Mesendoderm (in vitro differentiated cells): ENCODE measurements at regions not wholly inside any gene's neighbourhood (a gene's known extent, or its start where the extent isn't known, plus 50 kb on each side); places are given as distances from the start of the nearest gene placed in this dataset.

Experiments
- DNase-seq: peaks from one replicate; pipeline ENCODE4 v3.0.0; 2013
- H2AK5ac ChIP-seq: 2 replicates; pipeline ENCODE4 v1.6.1; 2013; ENCODE audit warnings: low read length, inconsistent platforms
- H2BK120ac ChIP-seq: 2 replicates; pipeline ENCODE4 v1.6.1; 2013; ENCODE audit warnings: low read depth, mild to moderate bottlenecking, low read length, moderate library complexity, mixed read lengths
- H2BK15ac ChIP-seq: replicated peaks from 2 replicates; pipeline ENCODE4 v1.6.1; 2013; ENCODE audit warnings: low read depth, mild to moderate bottlenecking, moderate library complexity
- H2BK5ac ChIP-seq: 2 replicates; pipeline ENCODE4 v1.6.1; 2013; ENCODE audit warnings: low read length, inconsistent platforms
- H3K18ac ChIP-seq: 2 replicates; pipeline ENCODE4 v1.6.1; 2013; ENCODE audit warnings: mild to moderate bottlenecking, low read length, mixed read lengths
- H3K23ac ChIP-seq: one replicate; pipeline ENCODE4 v1.6.1; 2013; ENCODE audit warnings: low read length
- H3K27ac ChIP-seq: 2 replicates; pipeline ENCODE4 v1.5.1; 2013; ENCODE audit warnings: low read depth, mild to moderate bottlenecking, inconsistent platforms, low read length, moderate library complexity
- H3K27me3 ChIP-seq: 2 replicates; pipeline ENCODE4 v1.6.1; 2013; ENCODE audit warnings: low read length, control low read depth, mild to moderate bottlenecking, inconsistent platforms; ENCODE audit not compliant: insufficient read depth, poor library complexity
- H3K36me3 ChIP-seq: 2 replicates; pipeline ENCODE4 v1.6.1; 2013; ENCODE audit warnings: low read length, inconsistent platforms; ENCODE audit not compliant: control insufficient read depth, insufficient read depth
- H3K4ac ChIP-seq: one replicate; pipeline ENCODE4 v1.6.1; 2013; ENCODE audit warnings: low read depth, mild to moderate bottlenecking, low read length, moderate library complexity
- H3K4me1 ChIP-seq: 2 replicates; pipeline ENCODE4 v1.6.1; 2013; ENCODE audit warnings: low read depth, low read length, inconsistent platforms; ENCODE audit not compliant: control insufficient read depth
- H3K4me2 ChIP-seq: 2 replicates; pipeline ENCODE4 v1.6.1; 2013; ENCODE audit warnings: low read length
- H3K4me3 ChIP-seq: 2 replicates; pipeline ENCODE4 v1.5.1; 2013; ENCODE audit warnings: mild to moderate bottlenecking, low read length
- H3K56ac ChIP-seq: one replicate; pipeline ENCODE4 v1.6.1; 2013; ENCODE audit warnings: low read length
- H3K79me1 ChIP-seq: 2 replicates; pipeline ENCODE4 v1.6.1; 2013; ENCODE audit warnings: low read length, inconsistent platforms
- H3K79me2 ChIP-seq: 2 replicates; pipeline ENCODE4 v1.6.1; 2013; ENCODE audit warnings: mild to moderate bottlenecking, low read length; ENCODE audit not compliant: control insufficient read depth, insufficient read depth
- H3K9ac ChIP-seq: 2 replicates; pipeline ENCODE4 v1.6.1; 2013; ENCODE audit warnings: low read length, inconsistent platforms
- H4K5ac ChIP-seq: one replicate; pipeline ENCODE4 v1.6.1; 2013; ENCODE audit warnings: low read length
- H4K8ac ChIP-seq: one replicate; pipeline ENCODE4 v1.6.1; 2013; ENCODE audit warnings: low read depth, mild to moderate bottlenecking, control low read depth, low read length, moderate library complexity
- WGBS: extraction: QIAGEN DNeasy Blood & Tissue Kit; methylation state at CpG from one replicate; pipeline ENCODE4 v1.1.7; 2013; ENCODE audit warnings: low lambda C conversion rate, missing lambda C conversion rate; ENCODE audit not compliant: insufficient coverage; ENCODE audit errors: extremely low coverage; 5-methylcytosine and 5-hydroxymethylcytosine counted together

GRCh38 chr20:57897156-57897874, 187.5 kb upstream of the PMEPA1 start:
- Histone ChIP-seq H2BK15ac (no peak overlapping the region), H3K27me3 (no peaks in the 10 kb centered on the region), H3K23ac (no peak overlapping the region), H3K4ac (no peak overlapping the region), H2BK5ac (no peak overlapping the region), H4K5ac (no peak overlapping the region), H3K79me1 (no peaks in the 10 kb centered on the region), H3K56ac (no peak overlapping the region), H3K9ac (no peak overlapping the region), H3K4me1 (peaks cover 5% of the 10 kb centered on the region), H3K36me3 (no peaks in the 10 kb centered on the region), H3K79me2 (no peaks in the 10 kb centered on the region), H3K27ac (no peak overlapping the region), H3K4me2 (no peak overlapping the region), H2BK120ac (no peak overlapping the region), H3K18ac (no peak overlapping the region), H3K4me3 (no peak overlapping the region), H2AK5ac (no peak overlapping the region), H4K8ac (no peak overlapping the region)
- no peak for DNase-seq
- WGBS = no CpG with 5 or more reads among the region's 18 CpGs

GRCh38 chr20:57896563-57896962, 186.7 kb upstream of the PMEPA1 start:
- Histone ChIP-seq H4K8ac (no peak overlapping the region), H3K23ac (no peak overlapping the region), H3K4me3 (no peak overlapping the region), H3K9ac (no peak overlapping the region), H3K79me2 (no peaks in the 10 kb centered on the region), H3K4ac (no peak overlapping the region), H3K36me3 (no peaks in the 10 kb centered on the region), H3K4me2 (no peak overlapping the region), H2BK5ac (no peak overlapping the region), H2BK15ac (no peak overlapping the region), H3K79me1 (no peaks in the 10 kb centered on the region), H3K18ac (no peak overlapping the region), H2BK120ac (no peak overlapping the region), H4K5ac (no peak overlapping the region), H2AK5ac (no peak overlapping the region), H3K27ac (no peak overlapping the region), H3K4me1 (peaks cover 5% of the 10 kb centered on the region), H3K56ac (no peak overlapping the region), H3K27me3 (no peaks in the 10 kb centered on the region)
- no peak for DNase-seq
- no CpG with 5 or more reads among the region's 6 CpGs for whole genome bisulfite sequencing

GRCh38 chr20:57896017-57896416, 186.2 kb upstream of the PMEPA1 start:
- no CpG with 5 or more reads among the region's 8 CpGs for WGBS
- no peak overlapping the region for H2BK120ac ChIP-seq
- no peak overlapping the region for H3K27ac ChIP-seq

GRCh38 chr20:57895161-57895855, 185.5 kb upstream of the PMEPA1 start:
- H3K9ac ChIP-seq = no peak overlapping the region
- no peak overlapping the region for H2BK15ac ChIP-seq

More at GRCh38 chr20:57896017-57896416, 186.2 kb upstream of the PMEPA1 start:
- Histone ChIP-seq H3K4me2 (no peak overlapping the region), H2BK15ac (no peak overlapping the region), H3K4me3 (no peak overlapping the region), H2AK5ac (no peak overlapping the region), H3K18ac (no peak overlapping the region), H4K5ac (no peak overlapping the region), H4K8ac (no peak overlapping the region), H3K79me2 (no peaks in the 10 kb centered on the region), H3K56ac (no peak overlapping the region), H3K9ac (no peak overlapping the region), H3K27me3 (no peaks in the 10 kb centered on the region), H3K36me3 (no peaks in the 10 kb centered on the region), H3K4me1 (peaks cover 5% of the 10 kb centered on the region), H2BK5ac (no peak overlapping the region), H3K79me1 (no peaks in the 10 kb centered on the region), H3K23ac (no peak overlapping the region), H3K4ac (no peak overlapping the region)
- DNase-seq = no peak

GRCh38 chr20:57894522-57894921, 184.7 kb upstream of the PMEPA1 start:
- H2AK5ac ChIP-seq = no peak overlapping the region
- H3K36me3 ChIP-seq = no peaks in the 10 kb centered on the region
- no peaks in the 10 kb centered on the region for H3K4me1 ChIP-seq
- no peak overlapping the region for H3K23ac ChIP-seq
- H2BK5ac ChIP-seq = no peak overlapping the region
- no peak overlapping the region for H2BK120ac ChIP-seq
- no peak overlapping the region for H3K56ac ChIP-seq
- H4K5ac ChIP-seq = no peak overlapping the region
- no peak overlapping the region for H3K4ac ChIP-seq
- no peak overlapping the region for H2BK15ac ChIP-seq
- H3K4me3 ChIP-seq = no peak overlapping the region
- H3K79me1 ChIP-seq = no peaks in the 10 kb centered on the region
- no peak overlapping the region for H3K9ac ChIP-seq
- H3K18ac ChIP-seq = no peak overlapping the region
- no peak overlapping the region for H4K8ac ChIP-seq
- no peak for DNase-seq
- no peaks in the 10 kb centered on the region for H3K79me2 ChIP-seq
- no peak overlapping the region for H3K27ac ChIP-seq
- no peak overlapping the region for H3K4me2 ChIP-seq
- H3K27me3 ChIP-seq = no peaks in the 10 kb centered on the region

More at GRCh38 chr20:57895161-57895855, 185.5 kb upstream of the PMEPA1 start:
- H3K4me3 ChIP-seq = no peak overlapping the region
- H2AK5ac ChIP-seq = no peak overlapping the region
- H3K27ac ChIP-seq = no peak overlapping the region
- H3K79me1 ChIP-seq = no peaks in the 10 kb centered on the region
- H3K27me3 ChIP-seq = no peaks in the 10 kb centered on the region
- no peak overlapping the region for H3K4ac ChIP-seq
- no peak overlapping the region for H2BK5ac ChIP-seq
- H3K56ac ChIP-seq = no peak overlapping the region
- H3K36me3 ChIP-seq = no peaks in the 10 kb centered on the region
- H3K4me2 ChIP-seq = no peak overlapping the region
- no peak overlapping the region for H4K5ac ChIP-seq
- H3K23ac ChIP-seq = no peak overlapping the region
- H3K4me1 ChIP-seq = peaks cover 2% of the 10 kb centered on the region
- H3K79me2 ChIP-seq = no peaks in the 10 kb centered on the region
- no peak overlapping the region for H2BK120ac ChIP-seq
- no peak overlapping the region for H4K8ac ChIP-seq
- no CpG with 5 or more reads among the region's 9 CpGs for WGBS
- no peak overlapping the region for H3K18ac ChIP-seq
- DNase-seq = no peak
